HG03460 (cell line): ENCODE measurements at regions not wholly inside any gene's neighbourhood (a gene's known extent, or its start where the extent isn't known, plus 50 kb on each side); places are given as distances from the start of the nearest gene placed in this dataset.

ENCODE experiments used
- ATAC-seq: cut with Tn5 transposase; IDR thresholded peaks from one replicate; pipeline ENCODE4 v1.9.1; 2021; ENCODE audit not compliant: unreplicated experiment

GRCh38 chr1:5479876-5480646 lies 512.2 kb downstream of the NPHP4 start:
- no peak for ATAC-seq

- no peak for ATAC-seq
These were observed 513.3 kb downstream of the NPHP4 start for GRCh38 chr1:5478961-5479360.

GRCh38 chr1:5478156-5478695 lies 514.0 kb downstream of the NPHP4 start:
- no peak for ATAC-seq

- no peak for ATAC-seq
These were observed 514.5 kb downstream of the NPHP4 start for GRCh38 chr1:5477716-5478115.

GRCh38 chr1:5475572-5475971 lies 516.7 kb downstream of the NPHP4 start:
- ATAC-seq: no peak

- no peak for ATAC-seq
These were observed 519.0 kb downstream of the NPHP4 start for GRCh38 chr1:5473268-5473667.

GRCh38 chr1:5466487-5466886 lies 525.7 kb downstream of the NPHP4 start:
- ATAC-seq: no peak

GRCh38 chr1:5465281-5465711 lies 526.9 kb downstream of the NPHP4 start:
- ATAC-seq: no peak

- ATAC-seq: no peak
These were observed 527.9 kb downstream of the NPHP4 start for GRCh38 chr1:5464366-5464765.

- ATAC-seq: no peak
These were observed 531.3 kb downstream of the NPHP4 start for GRCh38 chr1:5460974-5461373.

- no peak for ATAC-seq
These were observed 532.2 kb downstream of the NPHP4 start for GRCh38 chr1:5459839-5460610.

GRCh38 chr1:5458248-5458647 lies 534.0 kb downstream of the NPHP4 start:
- no peak for ATAC-seq

- ATAC-seq: no peak
These were observed 536.0 kb downstream of the NPHP4 start for GRCh38 chr1:5456090-5456811.

- no peak for ATAC-seq
These were observed 536.6 kb downstream of the NPHP4 start for GRCh38 chr1:5455651-5456050.

- ATAC-seq: no peak
These were observed 537.2 kb downstream of the NPHP4 start for GRCh38 chr1:5455056-5455455.

- ATAC-seq: no peak
These were observed 538.9 kb downstream of the NPHP4 start for GRCh38 chr1:5453347-5453746.

GRCh38 chr1:5451671-5452070 lies 540.6 kb downstream of the NPHP4 start:
- ATAC-seq: no peak

GRCh38 chr1:5448486-5448885 lies 543.7 kb downstream of the NPHP4 start:
- no peak for ATAC-seq

GRCh38 chr1:5447503-5447960 lies 544.7 kb downstream of the NPHP4 start:
- no peak for ATAC-seq

GRCh38 chr1:5444396-5444795 lies 547.8 kb downstream of the NPHP4 start:
- no peak for ATAC-seq

GRCh38 chr1:5436808-5437207 lies 555.4 kb downstream of the NPHP4 start:
- no peak for ATAC-seq
